GM21390 (cell line): ENCODE measurements at regions not wholly inside any gene's neighbourhood (a gene's known extent, or its start where the extent isn't known, plus 50 kb on each side); places are given as distances from the start of the nearest gene placed in this dataset.
A peak's percentile ranks its signal among the peaks of the same experiment; 100 is the strongest.
"Not testable (repeated sequence)": the region's sequence is repeated elsewhere in the genome, so short reads cannot be mapped to it uniquely, and the experiment has no call there.

Source experiments
- ATAC-seq: cut with Tn5 transposase; IDR thresholded peaks from one replicate; pipeline ENCODE4 v1.9.1; 2021; ENCODE audit not compliant: unreplicated experiment

DNA sequence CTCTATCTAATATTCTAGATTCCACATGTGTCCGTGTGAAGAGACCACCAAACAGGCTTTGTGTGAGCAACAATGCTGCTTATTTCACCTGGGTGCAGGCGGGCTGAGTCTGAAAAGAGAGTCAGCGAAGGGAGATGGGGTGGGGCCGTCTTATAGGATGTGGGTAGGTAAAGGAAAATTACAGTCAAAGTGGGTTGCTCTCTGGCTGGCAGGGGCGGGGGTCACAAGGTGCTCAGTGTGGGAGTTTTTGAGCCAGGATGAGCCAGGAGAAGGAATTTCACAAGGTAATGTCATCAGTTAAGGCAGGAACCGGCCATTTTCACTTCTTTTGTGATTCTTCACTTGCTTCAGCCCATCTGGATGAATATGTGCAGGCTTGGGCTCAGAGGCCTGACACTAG lies 779.3 kb downstream of the RNF144A start:
- ATAC-seq: not testable (repeated sequence)

DNA sequence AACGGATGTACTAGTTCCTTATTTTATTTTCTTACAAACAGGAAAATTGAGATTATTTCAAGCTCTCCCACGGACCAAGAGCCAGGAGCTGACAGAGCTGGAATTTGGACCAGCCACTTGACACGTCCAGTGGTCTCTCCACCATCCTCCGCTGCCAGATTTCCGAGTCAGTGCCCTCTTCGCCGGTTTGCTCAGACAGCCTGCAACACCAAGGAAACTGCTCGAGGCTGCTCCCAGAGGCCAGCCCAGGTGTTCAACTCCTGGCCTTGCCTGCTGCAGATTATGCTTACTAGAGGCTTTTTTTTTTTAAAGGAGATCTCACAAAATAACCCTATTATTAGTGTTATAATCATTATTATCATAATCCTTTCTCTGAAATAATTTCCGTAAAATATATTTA lies 779.8 kb downstream of the RNF144A start:
- ATAC-seq: no peak

GRCh38 chr2:7701791-7702190 lies 784.6 kb downstream of the RNF144A start:
- no peak for ATAC-seq

DNA sequence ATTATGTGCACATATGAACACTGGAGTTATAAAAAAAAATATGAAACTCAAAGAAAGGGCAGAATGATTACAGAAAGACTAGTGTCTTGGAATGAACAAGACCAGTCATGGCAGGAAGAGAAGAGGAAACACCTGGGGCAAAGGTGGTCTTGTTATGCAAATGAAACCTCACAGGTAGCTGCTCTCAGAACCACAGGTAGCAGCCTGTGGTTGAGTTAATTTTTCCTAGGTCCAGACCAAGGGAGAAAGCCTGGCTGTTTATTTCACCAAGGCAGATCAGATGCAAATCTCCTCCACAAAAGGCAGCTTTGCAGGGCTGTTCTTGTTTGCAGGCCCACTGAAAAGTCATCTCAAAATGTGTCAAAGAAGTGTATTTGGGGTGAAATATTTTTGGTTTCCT lies 785.8 kb downstream of the RNF144A start:
- ATAC-seq: no peak

- no peak for ATAC-seq
Measured at GRCh38 chr2:7703543-7704144, 786.4 kb downstream of the RNF144A start.

GRCh38 chr2:7704296-7704865 lies 787.2 kb downstream of the RNF144A start:
- ATAC-seq: no peak

DNA sequence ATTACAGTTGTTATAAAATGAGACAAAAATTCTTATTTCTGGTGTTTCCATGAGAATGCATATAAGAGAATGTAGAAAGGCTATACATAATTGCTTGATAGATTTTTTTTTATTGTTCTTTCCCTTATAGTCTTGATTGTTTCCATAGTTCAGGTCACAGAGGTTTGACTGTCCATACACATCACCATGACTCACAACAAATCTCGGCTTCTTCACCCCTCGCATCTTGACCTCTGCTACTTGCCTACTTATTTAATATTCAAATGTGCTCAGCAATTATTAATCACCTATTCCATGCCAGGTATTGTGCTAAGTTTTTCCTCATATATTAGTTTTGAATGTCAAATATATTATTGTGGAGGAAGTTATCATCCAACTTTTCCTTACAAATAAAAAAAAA lies 789.6 kb downstream of the RNF144A start:
- no peak for ATAC-seq

DNA sequence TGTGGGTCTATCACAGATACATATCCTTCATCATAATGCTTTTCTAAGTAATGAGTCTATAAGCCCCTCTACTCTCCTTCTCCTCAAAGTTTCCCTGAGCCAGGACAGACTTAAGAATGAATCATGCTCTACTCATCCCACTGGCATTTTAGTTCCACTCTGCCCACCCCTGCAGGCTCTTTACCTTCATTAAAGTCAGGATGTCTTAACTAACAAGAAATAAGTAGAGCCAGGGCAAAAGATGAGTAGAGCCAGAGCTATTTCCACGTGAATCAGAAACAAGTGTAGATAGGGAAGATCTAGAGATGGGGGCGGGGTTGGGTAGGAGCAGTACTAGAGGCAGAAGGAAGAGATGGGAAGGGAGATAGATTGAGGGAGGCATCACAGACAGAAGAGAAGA lies 790.5 kb downstream of the RNF144A start:
- no peak for ATAC-seq

- no peak for ATAC-seq
Measured at GRCh38 chr2:7709907-7710306, 792.7 kb downstream of the RNF144A start.

- ATAC-seq: no peak
Measured at GRCh38 chr2:7711167-7711566, 794.0 kb downstream of the RNF144A start.

DNA sequence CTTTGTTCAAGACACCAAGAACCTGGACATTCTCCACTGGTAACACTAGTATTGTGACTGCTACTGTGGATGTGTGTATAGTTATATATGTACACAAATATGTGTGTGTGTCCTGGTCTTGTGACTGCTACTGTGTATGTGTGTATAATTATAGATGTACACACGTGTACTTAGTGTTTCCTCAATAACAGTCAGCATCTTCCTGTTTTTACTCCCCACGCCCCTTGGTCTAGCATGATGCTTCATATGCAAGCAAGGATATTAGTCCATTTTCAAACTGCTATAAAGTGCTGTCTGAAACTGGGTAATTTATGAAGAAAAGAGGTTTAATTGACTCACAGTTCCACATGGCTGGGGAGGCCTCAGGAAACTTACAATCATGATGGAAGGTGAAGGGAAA lies 802.7 kb downstream of the RNF144A start:
- no peak for ATAC-seq

DNA sequence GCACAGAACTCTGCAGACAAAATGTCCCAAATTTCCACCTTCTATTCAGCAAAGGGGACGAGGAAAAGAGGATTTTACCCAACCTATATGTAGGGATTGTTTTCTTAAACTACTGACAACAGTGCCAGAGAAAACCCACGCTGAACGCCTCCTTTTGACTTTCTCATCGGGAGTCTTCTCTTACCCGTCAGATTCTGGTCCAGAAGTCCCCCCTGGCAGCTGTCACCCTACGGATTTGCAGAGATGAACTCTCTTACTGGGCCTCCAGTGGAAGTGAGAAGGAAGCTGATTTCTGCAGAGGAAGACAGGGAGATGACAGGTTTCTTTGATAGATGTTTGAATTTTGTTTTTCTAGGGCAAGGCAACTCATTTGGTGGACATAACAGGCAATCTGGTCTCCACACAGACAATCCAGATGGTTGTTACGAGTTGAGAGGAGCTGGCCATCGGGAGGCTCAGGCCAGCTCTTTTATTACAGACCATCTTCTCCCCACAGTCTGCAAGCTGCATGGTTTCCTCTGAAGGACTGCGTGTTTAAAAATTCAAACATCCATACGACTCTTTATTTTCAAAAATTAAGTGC lies 804.3 kb downstream of the RNF144A start:
- no peak for ATAC-seq

GRCh38 chr2:7722212-7722910 lies 805.1 kb downstream of the RNF144A start:
- ATAC-seq: peak; percentile 71

DNA sequence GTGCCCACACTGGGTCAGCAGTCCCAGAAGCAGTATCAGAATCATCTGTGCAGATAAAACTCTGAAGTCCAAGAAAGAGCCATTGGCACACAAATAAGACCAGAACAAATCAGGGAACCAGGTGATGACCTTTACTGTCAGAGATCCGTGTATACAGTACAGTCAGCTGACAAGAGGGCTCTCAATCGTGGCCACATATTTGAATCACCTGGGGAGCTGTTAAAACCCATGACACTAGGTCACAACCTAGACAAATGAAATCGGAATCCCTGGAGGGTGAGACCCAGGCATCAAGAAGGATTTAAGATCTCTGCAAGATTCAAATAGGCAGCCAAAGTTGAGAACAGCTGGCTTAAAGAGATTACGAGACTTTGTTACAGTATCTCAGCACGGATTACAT lies 807.1 kb downstream of the RNF144A start:
- ATAC-seq: no peak

DNA sequence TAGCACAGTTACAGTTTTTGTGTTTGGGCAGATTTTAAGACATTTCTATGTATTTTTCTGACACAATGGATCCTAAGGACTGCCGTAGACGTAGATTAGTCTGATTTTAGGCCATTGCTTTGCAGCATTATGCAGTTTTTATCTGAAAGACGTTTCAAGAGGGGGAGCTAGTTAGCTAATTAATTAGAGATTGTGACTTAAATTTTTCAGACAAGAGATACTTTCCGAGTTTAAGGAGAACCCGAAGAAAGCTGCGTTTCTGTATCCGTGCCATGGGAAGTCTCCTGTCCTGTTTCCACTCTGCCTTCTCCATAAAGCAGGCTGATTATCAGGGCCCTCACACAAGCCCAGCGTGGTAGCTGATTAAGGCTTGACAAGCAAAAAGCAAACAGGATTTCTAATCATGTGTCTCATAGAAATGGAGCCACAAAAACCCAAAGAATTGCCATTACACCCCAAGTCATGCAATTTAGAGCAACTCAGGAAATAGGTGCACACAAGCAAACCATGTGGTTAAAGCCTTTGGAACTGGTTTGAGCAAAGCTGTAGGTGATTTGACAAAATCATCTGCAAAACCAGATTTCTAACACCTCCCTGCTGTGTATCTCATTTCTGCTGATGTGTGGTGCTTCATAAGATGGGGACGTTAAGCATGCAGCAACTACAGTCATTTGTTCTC lies 808.1 kb downstream of the RNF144A start:
- ATAC-seq: no peak

- no peak for ATAC-seq
Measured at GRCh38 chr2:7725850-7726242, 808.6 kb downstream of the RNF144A start.

GRCh38 chr2:7726989-7727388 lies 809.8 kb downstream of the RNF144A start:
- no peak for ATAC-seq

- ATAC-seq: no peak
Measured at GRCh38 chr2:7728388-7728787, 811.2 kb downstream of the RNF144A start.

GRCh38 chr2:7730449-7730848 lies 813.2 kb downstream of the RNF144A start:
- ATAC-seq: no peak

DNA sequence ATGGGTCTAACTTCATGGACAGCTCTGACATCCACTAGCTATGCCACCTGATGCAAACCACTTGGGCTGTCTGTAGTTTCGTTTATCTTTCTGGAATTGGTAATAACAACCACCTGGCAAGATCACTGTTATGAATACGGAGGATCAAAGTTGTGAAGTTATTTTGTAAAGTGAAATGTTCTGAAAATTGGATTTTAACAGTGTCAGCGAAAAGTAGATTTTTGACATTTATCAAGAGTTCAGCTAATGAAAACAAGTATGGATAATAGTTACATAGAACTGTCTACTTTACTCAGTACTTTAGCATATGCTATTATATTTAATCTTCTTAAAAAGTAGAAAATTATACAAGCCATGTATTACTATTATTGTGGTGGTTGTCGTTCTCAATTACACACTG lies 813.8 kb downstream of the RNF144A start:
- ATAC-seq: no peak

DNA sequence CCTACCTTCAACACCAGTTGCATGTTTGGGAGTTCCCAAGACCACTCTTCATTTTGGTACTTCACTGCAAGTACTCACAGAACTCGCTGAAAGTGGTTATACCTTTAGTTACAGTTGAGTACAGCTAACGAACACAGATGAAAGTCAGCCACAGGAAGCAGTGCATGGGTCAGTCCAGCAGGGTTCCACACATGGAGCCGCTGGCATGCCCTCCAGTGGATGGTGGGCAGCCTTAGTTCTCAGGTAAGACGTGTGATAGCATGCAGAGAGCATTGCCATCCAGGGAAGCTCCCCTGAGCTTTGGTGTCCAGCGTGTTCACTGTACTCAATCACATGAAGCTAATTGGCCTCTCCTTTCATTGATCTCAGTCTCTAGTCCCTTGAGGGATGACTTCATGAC lies 815.3 kb downstream of the RNF144A start:
- no peak for ATAC-seq
